Esophagus muscularis mucosa (tissue), 4 donors: ENCODE measurements at regions not wholly inside any gene's neighbourhood (a gene's known extent, or its start where the extent isn't known, plus 50 kb on each side); places are given as distances from the start of the nearest gene placed in this dataset.

Experiments
- DNase-seq: peaks from one replicate; pipeline ENCODE4 v3.0.0-alpha.2; 2017; ENCODE audit errors: extremely low spot score
- H3K27ac ChIP-seq, 4 donors: fragments of 200-600 bp; sonication (generic); replicated peaks in 1 of 4; 1 replicate in 3 of 4; 2 replicates in 1 of 4; pipeline ENCODE4 v1.5.1; 2016 to 2019; ENCODE audit warnings: mild to moderate bottlenecking in 1 of 4
- H3K27me3 ChIP-seq, 4 donors: fragments of 200-600 bp; sonication (generic); one replicate each; pipeline versions ENCODE4 v1.5.1 to v1.6.0; 2016 to 2019
- H3K36me3 ChIP-seq, 4 donors: fragments of 200-600 bp; sonication (generic); one replicate each; pipeline ENCODE4 v1.5.1; 2016 to 2019
- H3K4me1 ChIP-seq, 4 donors: fragments of 200-600 bp; sonication (generic); one replicate each; pipeline ENCODE4 v1.5.1; 2016 to 2019
- H3K4me3 ChIP-seq, 4 donors: fragments of 200-600 bp; sonication (generic); 1 replicate in 2 of 4; 2 replicates in 2 of 4; pipeline ENCODE4 v1.5.1; 2016 to 2019; ENCODE audit warnings: mild to moderate bottlenecking in 4 of 4, moderate library complexity in 1 of 4
- H3K9me3 ChIP-seq, 4 donors: fragments of 200-600 bp; sonication (generic); 1 replicate in 3 of 4; 2 replicates in 1 of 4; pipeline ENCODE4 v1.5.1; 2016 to 2019
- EP300 ChIP-seq: sonication (generic); formaldehyde crosslinking; IDR thresholded peaks from one replicate; pipeline ENCODE4 v1.6.1; 2017; ENCODE audit warnings: antibody characterized with exemption
- POLR2A ChIP-seq: fragments of 450-650 bp; IDR thresholded peaks from one replicate; pipeline ENCODE4 v1.6.1; 2017; ENCODE audit warnings: antibody characterized with exemption, moderate library complexity, mild to moderate bottlenecking, low read depth
- POLR2AphosphoS5 ChIP-seq, 2 donors: sonication (generic); formaldehyde crosslinking; IDR thresholded peaks; one replicate each; pipeline ENCODE4 v1.6.1; 2017; ENCODE audit warnings: antibody characterized with exemption in 2 of 2
- WGBS: methylation state at CpG from one replicate; pipeline ENCODE4 v1.1.5; 2018; 5-methylcytosine and 5-hydroxymethylcytosine counted together
- intact Hi-C: fragments of 100-400 bp; cut with DNase I; formaldehyde crosslinking; loops from one replicate; pipeline ENCODE4 v1.15.1; 2023
- TF ChIP-seq, protein P1 (sequence below), 3 experiments: fragments of 200-600 bp in 2 of 3; fragments of 450-650 bp in 1 of 3; sonication (generic) in 2 of 3; IDR thresholded peaks; one replicate each; pipeline ENCODE4 v1.5.1; 2017 to 2019; ENCODE audit warnings: antibody characterized with exemption in 3 of 3, mild to moderate bottlenecking in 2 of 3, moderate library complexity in 1 of 3

DNA sequence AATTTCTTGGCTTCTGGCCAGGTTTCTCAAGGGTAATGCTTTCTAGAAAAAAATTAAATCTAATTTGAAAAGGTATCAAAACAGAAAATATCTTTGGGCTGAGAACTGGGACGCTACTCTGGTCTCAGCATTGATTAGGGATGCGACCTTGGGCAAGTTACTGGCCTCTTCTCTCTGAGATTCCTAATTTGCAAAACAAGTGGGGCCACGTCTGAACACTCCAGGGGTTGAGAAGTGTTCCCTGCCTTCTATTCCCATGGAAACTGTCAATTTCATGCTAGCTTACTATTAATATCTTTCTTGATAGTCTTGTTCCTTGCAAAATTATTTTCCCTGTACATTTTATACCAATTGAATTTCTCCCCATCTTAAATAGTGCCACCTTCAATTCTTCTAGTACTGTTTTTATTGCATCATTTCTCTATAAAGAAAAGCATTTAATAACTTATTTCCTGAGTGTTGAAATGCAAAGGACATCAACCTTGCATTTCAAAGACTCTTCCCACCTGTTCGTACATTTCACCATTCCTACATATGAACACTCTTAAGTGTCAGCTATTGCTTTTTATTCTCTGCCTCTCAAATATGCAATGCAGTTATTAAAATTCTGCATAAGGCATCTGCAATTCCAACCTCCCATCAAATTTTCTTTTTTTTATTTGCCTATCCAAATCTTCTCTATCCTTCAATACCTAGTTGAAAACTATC lies 118.3 kb upstream of the DSEL start:
- intact Hi-C loops, result no loop called here
- Histone ChIP-seq H3K27ac (no peak overlapping the region), H3K27me3 (no peaks in the 10 kb centered on the region), H3K4me1 (no peaks in the 10 kb centered on the region), H3K4me3 (no peak overlapping the region), H3K9me3 (no peaks in the 10 kb centered on the region), H3K36me3 (no peaks in the 10 kb centered on the region)
- WGBS, result 60% methylated on average over 4 of the region's 4 CpGs
- no peak for DNase-seq
- TF ChIP-seq EP300 (no peak), POLR2A (no peak), POLR2AphosphoS5 (IDR thresholded peaks at IDR 0.05) (no peak)
- TF ChIP-seq, protein P1, sequence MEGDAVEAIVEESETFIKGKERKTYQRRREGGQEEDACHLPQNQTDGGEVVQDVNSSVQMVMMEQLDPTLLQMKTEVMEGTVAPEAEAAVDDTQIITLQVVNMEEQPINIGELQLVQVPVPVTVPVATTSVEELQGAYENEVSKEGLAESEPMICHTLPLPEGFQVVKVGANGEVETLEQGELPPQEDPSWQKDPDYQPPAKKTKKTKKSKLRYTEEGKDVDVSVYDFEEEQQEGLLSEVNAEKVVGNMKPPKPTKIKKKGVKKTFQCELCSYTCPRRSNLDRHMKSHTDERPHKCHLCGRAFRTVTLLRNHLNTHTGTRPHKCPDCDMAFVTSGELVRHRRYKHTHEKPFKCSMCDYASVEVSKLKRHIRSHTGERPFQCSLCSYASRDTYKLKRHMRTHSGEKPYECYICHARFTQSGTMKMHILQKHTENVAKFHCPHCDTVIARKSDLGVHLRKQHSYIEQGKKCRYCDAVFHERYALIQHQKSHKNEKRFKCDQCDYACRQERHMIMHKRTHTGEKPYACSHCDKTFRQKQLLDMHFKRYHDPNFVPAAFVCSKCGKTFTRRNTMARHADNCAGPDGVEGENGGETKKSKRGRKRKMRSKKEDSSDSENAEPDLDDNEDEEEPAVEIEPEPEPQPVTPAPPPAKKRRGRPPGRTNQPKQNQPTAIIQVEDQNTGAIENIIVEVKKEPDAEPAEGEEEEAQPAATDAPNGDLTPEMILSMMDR (IDR thresholded peaks at IDR 0.05), result no peak

DNA sequence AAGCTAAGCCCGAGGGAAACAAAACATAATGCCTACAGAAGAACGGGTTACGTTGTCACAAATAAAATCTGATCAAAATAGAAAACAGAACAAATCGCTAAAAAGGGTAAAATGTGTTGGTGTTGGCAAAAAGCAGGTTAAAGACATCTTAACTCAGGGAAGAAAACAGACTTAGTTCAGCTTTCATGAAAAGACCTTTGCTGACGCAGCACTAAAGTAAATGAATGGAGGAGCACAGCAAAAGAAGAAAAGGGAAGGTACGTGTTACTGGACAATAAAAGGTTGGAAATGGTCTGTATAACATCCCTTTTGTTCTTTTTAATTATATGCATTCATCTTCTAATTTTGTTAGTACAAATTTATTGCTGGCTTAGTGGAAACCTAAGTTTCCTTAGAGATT lies 117.4 kb upstream of the DSEL start:
- intact Hi-C loops, result no loop called here
- TF ChIP-seq POLR2A, result no peak
- TF ChIP-seq POLR2AphosphoS5 (IDR thresholded peaks at IDR 0.05), result no peak
- TF ChIP-seq, protein P1 (IDR thresholded peaks at IDR 0.05), result no peak
- TF ChIP-seq EP300, result no peak
- WGBS, result 86% methylated on average over 6 of the region's 6 CpGs
- Histone ChIP-seq H3K4me1 (no peaks in the 10 kb centered on the region), H3K9me3 (no peaks in the 10 kb centered on the region), H3K27me3 (no peaks in the 10 kb centered on the region), H3K27ac (no peak overlapping the region), H3K4me3 (no peak overlapping the region), H3K36me3 (no peaks in the 10 kb centered on the region)
- DNase-seq, result no peak

DNA sequence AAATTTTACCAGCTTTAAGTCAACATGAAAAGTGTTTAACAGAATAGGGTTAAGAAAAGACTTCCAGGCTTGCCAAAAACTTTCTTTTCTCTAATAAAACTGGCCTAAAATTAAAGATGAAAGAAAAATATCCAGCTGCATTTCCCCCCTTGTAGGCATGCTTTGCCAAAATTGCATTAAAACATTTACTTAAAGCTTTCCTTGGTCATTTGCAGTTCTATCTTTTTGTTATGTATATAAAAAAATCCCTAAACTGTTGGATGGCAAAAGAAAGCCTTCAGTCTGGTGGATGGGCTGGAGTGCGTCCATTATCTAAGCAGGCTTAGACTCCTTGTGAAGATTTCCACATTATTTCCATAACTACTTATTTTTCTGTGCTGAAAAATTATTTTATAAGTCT lies 105.4 kb upstream of the DSEL start:
- Histone ChIP-seq H3K36me3 (no peaks in the 10 kb centered on the region), H3K27ac (no peak overlapping the region), H3K27me3 (no peaks in the 10 kb centered on the region), H3K4me1 (no peaks in the 10 kb centered on the region), H3K4me3 (no peak overlapping the region), H3K9me3 (no peaks in the 10 kb centered on the region)
- intact Hi-C loops, result no loop called here
- WGBS, result 82% methylated on average over 1 of the region's 1 CpG
- no peak for DNase-seq
- TF ChIP-seq POLR2A (no peak), POLR2AphosphoS5 (IDR thresholded peaks at IDR 0.05) (no peak), EP300 (no peak)
- TF ChIP-seq, protein P1 (IDR thresholded peaks at IDR 0.05), result no peak

DNA sequence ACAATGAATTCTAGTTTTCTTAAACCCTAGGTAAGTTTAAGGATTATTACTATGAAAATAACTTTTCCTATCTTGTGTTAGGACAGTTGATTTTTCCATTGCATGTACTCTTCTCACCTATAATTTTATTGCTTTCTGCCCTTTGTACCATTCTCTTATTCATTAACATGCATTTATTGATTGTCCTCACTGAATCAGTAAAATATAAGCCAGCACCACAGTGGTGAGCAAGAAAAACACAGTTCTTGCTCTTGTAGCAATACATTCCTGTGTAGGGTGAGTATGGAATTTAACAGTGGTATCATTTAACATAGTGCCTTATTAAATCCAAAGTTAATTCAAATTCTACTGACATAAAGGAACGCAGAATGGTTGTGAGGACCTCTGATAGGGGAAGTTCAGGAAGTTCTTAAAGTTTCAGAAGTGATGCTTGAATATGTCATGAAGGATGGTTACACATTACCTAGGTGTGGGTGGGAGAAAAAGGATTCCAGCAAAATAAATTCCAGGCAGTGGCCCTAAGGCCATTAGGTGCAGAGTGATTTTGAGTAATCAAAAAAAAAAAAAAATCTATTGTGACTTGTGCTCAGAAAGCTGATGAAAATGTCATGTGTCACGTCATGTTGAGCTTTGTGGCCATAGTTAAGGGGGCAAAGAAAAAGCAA lies 104.7 kb upstream of the DSEL start:
- Histone ChIP-seq H3K9me3 (no peaks in the 10 kb centered on the region), H3K4me3 (no peak overlapping the region), H3K27ac (no peak overlapping the region), H3K4me1 (no peaks in the 10 kb centered on the region), H3K27me3 (no peaks in the 10 kb centered on the region), H3K36me3 (no peaks in the 10 kb centered on the region)
- 75% methylated on average over 2 of the region's 2 CpGs for WGBS
- intact Hi-C loops, result no loop called here
- TF ChIP-seq EP300 (no peak), POLR2A (no peak), POLR2AphosphoS5 (IDR thresholded peaks at IDR 0.05) (no peak)
- TF ChIP-seq, protein P1 (IDR thresholded peaks at IDR 0.05), result no peak
- DNase-seq, result no peak
